KMS-11 (cell line): ENCODE measurements at regions not wholly inside any gene's neighbourhood (a gene's known extent, or its start where the extent isn't known, plus 50 kb on each side); places are given as distances from the start of the nearest gene placed in this dataset.
"Not testable (repeated sequence)": the region's sequence is repeated elsewhere in the genome, so short reads cannot be mapped to it uniquely, and the experiment has no call there.

Source experiments
- H2AFZ ChIP-seq: fragments of 200-600 bp; sonication (generic); 2 replicates; pipeline ENCODE4 v1.6.1; 2016; ENCODE audit warnings: antibody characterized with exemption, mixed run types, low read depth
- H3K27ac ChIP-seq: fragments of 200-600 bp; sonication (generic); 2 replicates; pipeline ENCODE4 v1.6.1; 2016; ENCODE audit warnings: mild to moderate bottlenecking, mixed run types
- H3K27me3 ChIP-seq: fragments of 200-600 bp; sonication (generic); 2 replicates; pipeline ENCODE4 v1.6.1; 2017; ENCODE audit warnings: mild to moderate bottlenecking, low read depth, mixed run types, moderate library complexity; ENCODE audit not compliant: insufficient read depth
- H3K36me3 ChIP-seq: fragments of 200-600 bp; sonication (generic); 2 replicates; pipeline ENCODE4 v1.6.1; 2017; ENCODE audit warnings: mild to moderate bottlenecking, mixed run types; ENCODE audit not compliant: insufficient read depth
- H3K4me1 ChIP-seq: fragments of 200-600 bp; sonication (generic); 2 replicates; pipeline ENCODE4 v1.6.1; 2016; ENCODE audit warnings: mild to moderate bottlenecking, low read depth, mixed run types; ENCODE audit not compliant: poor library complexity, severe bottlenecking
- H3K4me2 ChIP-seq: fragments of 200-600 bp; sonication (generic); 2 replicates; pipeline ENCODE4 v1.7.0; 2016; ENCODE audit warnings: mild to moderate bottlenecking, mixed run types
- H3K4me3 ChIP-seq: fragments of 200-600 bp; sonication (generic); IDR thresholded peaks from 2 replicates; pipeline ENCODE4 v1.6.1; 2017; ENCODE audit warnings: low read depth, low read length, mixed read lengths; ENCODE audit not compliant: insufficient read depth
- H3K79me2 ChIP-seq: fragments of 200-600 bp; sonication (generic); 2 replicates; pipeline ENCODE4 v1.6.1; 2016; ENCODE audit warnings: low read depth, mixed run types; ENCODE audit not compliant: insufficient read depth
- H3K9ac ChIP-seq: fragments of 200-600 bp; sonication (generic); 2 replicates; pipeline ENCODE4 v1.6.1; 2016; ENCODE audit warnings: mild to moderate bottlenecking, mixed run types
- H4K20me1 ChIP-seq: fragments of 200-600 bp; sonication (generic); 2 replicates; pipeline ENCODE4 v1.6.1; 2016; ENCODE audit warnings: mild to moderate bottlenecking, mixed run types; ENCODE audit not compliant: insufficient read depth
- TF ChIP-seq, protein P1 (sequence below): fragments of 200-600 bp; sonication (generic); conservative IDR thresholded peaks from 2 replicates; pipeline ENCODE4 v1.6.1; 2017; ENCODE audit warnings: low read depth, mild to moderate bottlenecking, antibody characterized with exemption, low read length, moderate library complexity, mixed read lengths

DNA sequence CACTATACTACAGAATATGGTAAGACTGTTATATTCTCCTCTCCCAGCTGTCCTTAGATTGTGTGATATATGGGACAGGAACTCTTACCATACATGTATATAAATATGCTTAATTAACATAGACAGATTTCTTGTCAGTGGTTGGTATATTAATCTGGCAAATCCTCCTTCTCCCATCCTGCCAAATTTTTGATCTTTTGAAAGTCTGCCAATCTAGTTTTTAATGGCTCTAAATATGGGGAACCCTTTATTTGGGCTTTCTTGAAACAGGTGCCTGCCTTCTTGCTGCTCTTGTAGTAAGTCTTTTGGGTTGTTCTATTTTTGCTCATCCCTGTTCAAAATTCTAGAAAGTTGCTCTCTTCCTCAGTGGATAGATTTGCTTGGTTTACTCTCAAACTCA, 63.5 kb downstream of the SPATA31D1 start:
- no peaks in the 10 kb centered on the region for H3K79me2 ChIP-seq
- no peaks in the 10 kb centered on the region for H3K27me3 ChIP-seq
- H3K36me3 ChIP-seq: no peaks in the 10 kb centered on the region
- no peak overlapping the region for H3K4me3 ChIP-seq
- no peak overlapping the region for H3K27ac ChIP-seq
- H2AFZ ChIP-seq: no peak overlapping the region
- H3K9ac ChIP-seq: no peak overlapping the region
- H3K4me1 ChIP-seq: peaks cover 11% of the 10 kb centered on the region
- H3K4me2 ChIP-seq: no peak overlapping the region
- H4K20me1 ChIP-seq: no peaks in the 10 kb centered on the region
- TF ChIP-seq, protein P1, sequence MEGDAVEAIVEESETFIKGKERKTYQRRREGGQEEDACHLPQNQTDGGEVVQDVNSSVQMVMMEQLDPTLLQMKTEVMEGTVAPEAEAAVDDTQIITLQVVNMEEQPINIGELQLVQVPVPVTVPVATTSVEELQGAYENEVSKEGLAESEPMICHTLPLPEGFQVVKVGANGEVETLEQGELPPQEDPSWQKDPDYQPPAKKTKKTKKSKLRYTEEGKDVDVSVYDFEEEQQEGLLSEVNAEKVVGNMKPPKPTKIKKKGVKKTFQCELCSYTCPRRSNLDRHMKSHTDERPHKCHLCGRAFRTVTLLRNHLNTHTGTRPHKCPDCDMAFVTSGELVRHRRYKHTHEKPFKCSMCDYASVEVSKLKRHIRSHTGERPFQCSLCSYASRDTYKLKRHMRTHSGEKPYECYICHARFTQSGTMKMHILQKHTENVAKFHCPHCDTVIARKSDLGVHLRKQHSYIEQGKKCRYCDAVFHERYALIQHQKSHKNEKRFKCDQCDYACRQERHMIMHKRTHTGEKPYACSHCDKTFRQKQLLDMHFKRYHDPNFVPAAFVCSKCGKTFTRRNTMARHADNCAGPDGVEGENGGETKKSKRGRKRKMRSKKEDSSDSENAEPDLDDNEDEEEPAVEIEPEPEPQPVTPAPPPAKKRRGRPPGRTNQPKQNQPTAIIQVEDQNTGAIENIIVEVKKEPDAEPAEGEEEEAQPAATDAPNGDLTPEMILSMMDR: no peak

DNA sequence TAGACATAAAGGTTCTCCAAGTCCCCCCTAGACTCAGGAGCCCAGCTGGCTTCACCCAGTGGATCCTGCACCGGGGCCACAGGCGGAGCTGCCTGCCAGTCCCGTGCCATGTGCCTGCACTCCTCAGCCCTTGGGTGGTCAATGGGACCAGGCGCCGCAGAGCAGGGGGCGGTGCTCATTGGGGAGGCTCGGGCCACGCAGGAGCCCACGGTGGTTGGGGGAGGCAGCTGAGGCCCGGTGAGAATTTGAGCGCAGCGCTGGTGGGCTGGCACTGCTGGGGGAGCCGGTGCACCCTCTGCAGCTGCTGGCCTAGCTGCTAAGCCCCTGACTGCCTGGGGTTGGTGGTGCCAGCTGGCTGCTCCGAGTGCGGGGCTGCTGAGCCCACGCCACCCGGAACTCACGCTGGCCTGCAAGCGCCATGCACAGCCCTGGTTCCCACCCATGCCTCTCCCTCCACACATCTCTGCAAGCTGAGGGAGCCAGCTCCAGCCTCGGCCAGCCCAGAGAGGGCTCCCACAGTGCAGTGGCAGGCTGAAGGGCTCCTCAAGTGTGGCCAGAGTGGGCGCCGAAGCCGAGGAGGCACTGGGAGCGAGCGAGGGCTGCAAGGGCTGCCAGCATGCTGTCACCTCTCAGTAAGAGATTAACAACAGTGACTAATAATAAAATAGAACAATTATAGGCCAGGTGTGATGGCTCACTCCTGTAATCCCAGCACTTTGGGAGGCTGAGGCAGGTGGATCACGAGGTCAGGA, 65.9 kb downstream of the SPATA31D1 start:
- Histone ChIP-seq H3K27ac (no peak overlapping the region), H3K27me3 (no peaks in the 10 kb centered on the region), H4K20me1 (no peaks in the 10 kb centered on the region), H2AFZ (no peak overlapping the region), H3K4me1 (peaks cover 25% of the 10 kb centered on the region), H3K4me3 (no peak overlapping the region), H3K4me2 (no peak overlapping the region), H3K9ac (no peak overlapping the region), H3K36me3 (no peaks in the 10 kb centered on the region), H3K79me2 (peaks cover 14% of the 10 kb centered on the region)
- TF ChIP-seq, protein P1: no peak

GRCh38 chr9:82057805-82058204, 69.2 kb downstream of the SPATA31D1 start:
- H3K4me1 ChIP-seq: peaks cover 41% of the 10 kb centered on the region
- peak overlapping the region; percentile 85 for H3K9ac ChIP-seq
- no peaks in the 10 kb centered on the region for H4K20me1 ChIP-seq
- H2AFZ ChIP-seq: peak overlapping the region; percentile 58; the same call in 1 of the 2 replicates
- peaks cover 45% of the 10 kb centered on the region for H3K79me2 ChIP-seq
- H3K27me3 ChIP-seq: no peaks in the 10 kb centered on the region
- peak overlapping the region; percentile 87 for H3K4me2 ChIP-seq
- TF ChIP-seq, protein P1: no peak
- no peak overlapping the region for H3K4me3 ChIP-seq
- H3K36me3 ChIP-seq: no peaks in the 10 kb centered on the region
- H3K27ac ChIP-seq: peak overlapping the region; percentile 99

DNA sequence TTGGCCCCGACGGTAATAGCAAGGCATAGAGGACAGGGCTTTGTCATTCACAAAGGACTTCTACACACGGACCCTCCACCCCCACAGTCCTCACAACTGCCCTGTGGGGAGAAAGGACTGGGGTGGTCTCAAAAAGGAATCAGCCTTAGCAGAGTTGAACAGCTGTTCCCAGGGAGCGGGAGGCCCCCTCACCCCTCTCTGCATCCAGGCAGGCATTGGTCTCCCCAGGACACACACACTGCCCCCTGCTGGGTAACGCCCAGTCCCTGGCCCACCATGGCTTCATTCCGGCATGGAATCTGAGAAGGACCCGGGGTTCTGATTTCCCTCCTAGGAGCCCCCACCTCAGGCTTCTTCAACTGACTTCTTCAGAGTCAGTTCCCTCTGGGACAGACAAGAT, 73.2 kb downstream of the SPATA31D1 start:
- H3K4me2 ChIP-seq, H2AFZ ChIP-seq, H3K4me3 ChIP-seq, H4K20me1 ChIP-seq, H3K36me3 ChIP-seq, H3K27me3 ChIP-seq, H3K9ac ChIP-seq, H3K27ac ChIP-seq: not testable (repeated sequence)
- H3K79me2 ChIP-seq: peaks cover 57% of the 10 kb centered on the region
- H3K4me1 ChIP-seq: peaks cover 33% of the 10 kb centered on the region

DNA sequence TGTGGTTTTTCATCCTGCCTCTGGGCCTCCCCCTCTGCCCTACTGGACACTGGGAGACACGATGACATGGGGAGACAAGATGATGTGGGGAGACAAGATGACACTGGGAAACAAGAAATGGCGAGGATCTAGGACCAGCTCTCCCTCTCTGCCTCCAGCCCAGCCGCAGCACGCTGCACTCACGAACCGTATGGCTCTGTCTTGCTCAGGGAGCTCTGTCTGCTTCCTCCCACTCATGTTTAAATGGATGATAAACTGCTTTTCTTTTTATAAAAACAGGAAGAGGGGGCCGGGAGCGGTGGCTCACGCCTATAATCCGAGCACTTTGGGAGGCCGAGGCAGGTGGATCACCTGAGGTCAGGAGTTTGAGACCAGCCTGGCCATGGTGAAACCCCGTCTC, 73.7 kb downstream of the SPATA31D1 start:
- no peaks in the 10 kb centered on the region for H3K27me3 ChIP-seq
- peaks cover 57% of the 10 kb centered on the region for H3K79me2 ChIP-seq
- no peaks in the 10 kb centered on the region for H4K20me1 ChIP-seq
- no peaks in the 10 kb centered on the region for H3K36me3 ChIP-seq
- no peak overlapping the region for H3K4me3 ChIP-seq
- H3K4me2 ChIP-seq: no peak overlapping the region
- TF ChIP-seq, protein P1: no peak
- H3K4me1 ChIP-seq: peaks cover 29% of the 10 kb centered on the region
- H2AFZ ChIP-seq: no peak overlapping the region
- H3K27ac ChIP-seq: no peak overlapping the region
- no peak overlapping the region for H3K9ac ChIP-seq
